Fibroblast of pulmonary artery (primary cell): ENCODE measurements at regions not wholly inside any gene's neighbourhood (a gene's known extent, or its start where the extent isn't known, plus 50 kb on each side); places are given as distances from the start of the nearest gene placed in this dataset.

Source experiments
- DNase-seq: peaks from one replicate; pipeline ENCODE4 v3.0.0-alpha.2; 2010; ENCODE audit warnings: low read depth
- H3K4me3 ChIP-seq: replicated peaks from 2 replicates; pipeline ENCODE4 v1.5.1; 2011; ENCODE audit warnings: low read depth, mild to moderate bottlenecking, control low read depth, low read length, moderate library complexity
- CTCF ChIP-seq: IDR thresholded peaks from 2 replicates; pipeline ENCODE4 v1.5.1; 2011; ENCODE audit warnings: mild to moderate bottlenecking, control low read depth, low read length, inconsistent platforms; ENCODE audit errors: missing control alignments

- TF ChIP-seq CTCF = no peak
- no peak overlapping the region for H3K4me3 ChIP-seq
Measured at GRCh38 chr19:28656644-28657043, 556.3 kb downstream of the UQCRFS1 start.

GRCh38 chr19:28655054-28655453 lies 557.9 kb downstream of the UQCRFS1 start:
- TF ChIP-seq CTCF = no peak
- DNase-seq = no peak
- H3K4me3 ChIP-seq = no peak overlapping the region

More at GRCh38 chr19:28656644-28657043, 556.3 kb downstream of the UQCRFS1 start:
- no peak for DNase-seq

DNA sequence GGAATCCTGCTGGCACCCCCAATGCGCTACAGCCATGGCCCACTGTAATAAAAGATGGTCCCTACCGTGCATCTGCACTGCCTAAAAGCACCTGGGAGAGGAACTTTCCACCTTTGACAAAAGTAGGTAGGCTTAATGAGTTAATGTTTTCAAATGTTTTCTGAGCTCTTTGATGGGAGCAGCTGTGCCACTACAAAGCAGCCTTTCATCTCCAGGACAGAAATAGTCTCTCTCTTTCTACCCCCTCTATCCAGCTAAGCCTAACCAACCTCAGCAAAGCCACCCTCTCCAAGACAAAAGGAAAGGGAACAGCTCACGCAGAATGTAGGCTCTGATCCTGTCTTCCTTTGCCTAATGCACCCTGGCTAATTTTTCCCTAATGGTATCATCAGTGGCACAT lies 560.2 kb downstream of the UQCRFS1 start:
- no peak for DNase-seq
- TF ChIP-seq CTCF = no peak
- H3K4me3 ChIP-seq = no peak overlapping the region

DNA sequence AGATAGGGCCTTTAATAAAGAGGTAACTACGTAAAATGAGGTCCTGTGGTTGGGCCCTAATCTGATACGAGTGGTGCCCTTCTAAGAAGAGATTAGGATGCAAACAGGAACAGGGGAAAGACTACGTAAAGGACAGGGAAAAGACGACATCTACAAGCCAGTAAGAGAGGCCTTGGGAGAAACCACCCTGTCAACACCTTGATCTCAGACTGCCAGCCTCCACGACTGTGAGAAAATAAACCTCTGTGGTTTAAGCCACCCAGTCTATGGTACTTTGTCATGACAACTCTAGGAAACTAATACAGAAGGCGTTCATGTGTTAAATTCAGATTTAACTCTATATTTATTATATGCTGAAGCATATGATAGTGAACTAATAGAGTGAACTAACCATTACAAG lies 566.3 kb downstream of the UQCRFS1 start:
- H3K4me3 ChIP-seq = no peak overlapping the region
- DNase-seq = no peak
- no peak for TF ChIP-seq CTCF

- H3K4me3 ChIP-seq = no peak overlapping the region
- DNase-seq = no peak
- TF ChIP-seq CTCF = no peak
Measured at GRCh38 chr19:28644169-28644775, 568.7 kb downstream of the UQCRFS1 start.

GRCh38 chr19:28642787-28643683 lies 569.9 kb downstream of the UQCRFS1 start:
- no peak for DNase-seq
- no peak for TF ChIP-seq CTCF

More at GRCh38 chr19:28642787-28643683, 569.9 kb downstream of the UQCRFS1 start:
- no peak overlapping the region for H3K4me3 ChIP-seq
